ENCODE measurements at regions not wholly inside any gene's neighbourhood (a gene's known extent, or its start where the extent isn't known, plus 50 kb on each side); places are given as distances from the start of the nearest gene placed in this dataset.

GRCh38 chr20:53706466-53707370 lies 113.1 kb upstream of the ZNF217 start:
- Histone ChIP-seq H3K9me3 (no peaks in the 10 kb centered on the region), H3K4me3 (no peak overlapping the region), H3K27ac (peak overlapping the region in 1 of 2 donors; percentile 20), H3K27me3 (no peaks in the 10 kb centered on the region), H3K4me1 (no peaks in the 10 kb centered on the region), H3K36me3 (no peaks in the 10 kb centered on the region)
- intact Hi-C loops (cut with DNase I; ENCODE audit: low total_unique reads), result no loop called here
- TF ChIP-seq POLR2AphosphoS5 (IDR thresholded peaks at IDR 0.05) (no peak), POLR2A (IDR thresholded peaks at IDR 0.05) (no peak), CTCF (IDR thresholded peaks at IDR 0.05) (no peak)
- no peak for DNase-seq (ENCODE audit: low spot score in 2 of 2)

GRCh38 chr20:53706008-53706465 lies 112.4 kb upstream of the ZNF217 start:
- intact Hi-C loops (cut with DNase I; ENCODE audit: low total_unique reads), result no loop called here
- H3K27ac ChIP-seq, result no peak overlapping the region
- no peaks in the 10 kb centered on the region for H3K36me3 ChIP-seq
- no peaks in the 10 kb centered on the region for H3K27me3 ChIP-seq
- no peak overlapping the region for H3K4me3 ChIP-seq
- no peaks in the 10 kb centered on the region for H3K9me3 ChIP-seq
- H3K4me1 ChIP-seq, result no peaks in the 10 kb centered on the region
- no peak for DNase-seq (ENCODE audit: low spot score in 2 of 2)
- TF ChIP-seq POLR2AphosphoS5 (IDR thresholded peaks at IDR 0.05) (no peak), POLR2A (IDR thresholded peaks at IDR 0.05) (no peak), CTCF (IDR thresholded peaks at IDR 0.05) (no peak)

GRCh38 chr20:53702617-53703016 lies 109.0 kb upstream of the ZNF217 start:
- DNase-seq (ENCODE audit: low spot score in 2 of 2), result no peak
- no peaks in the 10 kb centered on the region for H3K9me3 ChIP-seq
- no peak overlapping the region for H3K27ac ChIP-seq
- H3K4me3 ChIP-seq, result no peak overlapping the region
- no peaks in the 10 kb centered on the region for H3K36me3 ChIP-seq
- intact Hi-C loops (cut with DNase I; ENCODE audit: low total_unique reads), result no loop called here
- H3K27me3 ChIP-seq, result no peaks in the 10 kb centered on the region
- TF ChIP-seq CTCF (IDR thresholded peaks at IDR 0.05) (no peak), POLR2AphosphoS5 (IDR thresholded peaks at IDR 0.05) (no peak), POLR2A (IDR thresholded peaks at IDR 0.05) (no peak)
- no peaks in the 10 kb centered on the region for H3K4me1 ChIP-seq

DNA sequence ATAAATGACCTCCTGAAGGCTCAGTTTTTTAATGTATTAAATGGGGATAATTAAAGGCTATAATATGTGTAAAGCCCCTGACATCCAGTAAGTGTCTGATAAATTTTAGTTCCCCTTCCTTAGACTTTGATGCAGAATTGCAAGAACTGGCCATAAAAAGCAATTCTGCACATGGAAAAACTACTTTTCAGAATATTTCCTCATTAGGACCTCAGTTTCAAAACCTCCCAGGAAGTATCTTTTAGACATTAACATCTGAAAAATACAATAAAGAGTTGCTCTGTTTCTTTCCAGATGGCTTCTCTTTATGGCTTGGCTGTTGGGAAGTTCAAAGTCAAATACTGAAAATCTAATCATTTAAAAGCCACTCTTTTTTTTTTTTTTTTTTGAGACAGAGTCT lies 106.3 kb upstream of the ZNF217 start:
- intact Hi-C loops (cut with DNase I; ENCODE audit: low total_unique reads), result no loop called here
- Histone ChIP-seq H3K27me3 (no peaks in the 10 kb centered on the region), H3K9me3 (no peaks in the 10 kb centered on the region), H3K36me3 (no peaks in the 10 kb centered on the region), H3K27ac (no peak overlapping the region), H3K4me1 (no peaks in the 10 kb centered on the region), H3K4me3 (no peak overlapping the region)
- DNase-seq (ENCODE audit: low spot score in 2 of 2), result no peak
- TF ChIP-seq POLR2A (IDR thresholded peaks at IDR 0.05) (no peak), POLR2AphosphoS5 (IDR thresholded peaks at IDR 0.05) (no peak), CTCF (IDR thresholded peaks at IDR 0.05) (no peak)

GRCh38 chr20:53699085-53699674 lies 105.5 kb upstream of the ZNF217 start:
- no peaks in the 10 kb centered on the region for H3K36me3 ChIP-seq
- no peak overlapping the region for H3K4me3 ChIP-seq
- H3K27ac ChIP-seq, result no peak overlapping the region
- intact Hi-C loops (cut with DNase I; ENCODE audit: low total_unique reads), result no loop called here
- no peaks in the 10 kb centered on the region for H3K27me3 ChIP-seq
- no peaks in the 10 kb centered on the region for H3K9me3 ChIP-seq
- DNase-seq (ENCODE audit: low spot score in 2 of 2), result no peak
- no peak for TF ChIP-seq POLR2A (IDR thresholded peaks at IDR 0.05)
- no peak for TF ChIP-seq POLR2AphosphoS5 (IDR thresholded peaks at IDR 0.05)
- no peak for TF ChIP-seq CTCF (IDR thresholded peaks at IDR 0.05)
- no peaks in the 10 kb centered on the region for H3K4me1 ChIP-seq

Measured in breast epithelium (tissue), 4 donors.